CD4-positive, alpha-beta T cell (primary cell): ENCODE measurements at regions not wholly inside any gene's neighbourhood (a gene's known extent, or its start where the extent isn't known, plus 50 kb on each side); places are given as distances from the start of the nearest gene placed in this dataset.

Source experiments
- ATAC-seq: fragments of 200-7000 bp; cut with Tn5 transposase; one replicate; pipeline ENCODE4 v1.10.0; 2022; ENCODE audit warnings: mild to moderate bottlenecking; ENCODE audit not compliant: poor library complexity
- CTCF ChIA-PET: fragments of 350-600 bp; sonication (Branson Sonifier 250); formaldehyde crosslinking; loops from one replicate; lab custom pipeline; 2021; ENCODE audit warnings: antibody characterized with exemption, inconsistent platforms; lab: Charles Lee
- POLR2A ChIA-PET: fragments of 350-600 bp; sonication (Branson Sonifier 250); formaldehyde crosslinking; loops from one replicate; lab custom pipeline; 2021; ENCODE audit warnings: antibody characterized with exemption, inconsistent platforms; lab: Charles Lee
- DNase-seq, 14 experiments: peaks; one replicate each; pipeline ENCODE4 v3.0.0-alpha.2; 2013 to 2020; ENCODE audit warnings: mixed read lengths in 2 of 14
- H3K27ac ChIP-seq, 2 donors: one replicate each; pipeline versions ENCODE4 v1.5.1 to v1.7.0; 2013; ENCODE audit warnings: low read length in 2 of 2, low read depth in 1 of 2, mild to moderate bottlenecking in 1 of 2
- H3K27me3 ChIP-seq, 2 experiments: 1 replicate in 1 of 2; 2 replicates in 1 of 2; pipeline versions ENCODE4 v1.6.1 to v1.7.0; 2013; ENCODE audit warnings: low read length in 2 of 2, control low read depth in 1 of 2, mild to moderate bottlenecking in 1 of 2, moderate library complexity in 1 of 2; ENCODE audit not compliant: insufficient read depth in 2 of 2, control insufficient read depth in 1 of 2
- H3K36me3 ChIP-seq: one replicate; pipeline ENCODE4 v1.6.1; 2013; ENCODE audit warnings: low read length, control low read depth; ENCODE audit not compliant: insufficient read depth
- H3K4me1 ChIP-seq: one replicate; pipeline ENCODE4 v1.6.1; 2013; ENCODE audit warnings: low read length, control low read depth; ENCODE audit not compliant: insufficient read depth
- H3K4me3 ChIP-seq: one replicate; pipeline ENCODE4 v1.5.1; 2013; ENCODE audit warnings: mild to moderate bottlenecking, low read length, moderate library complexity
- H3K9me3 ChIP-seq, 2 experiments: 1 replicate in 1 of 2; 2 replicates in 1 of 2; pipeline versions ENCODE4 v1.6.1 to v1.7.0; 2013; ENCODE audit warnings: low read length in 2 of 2, mild to moderate bottlenecking in 2 of 2, control low read depth in 1 of 2, moderate library complexity in 1 of 2; ENCODE audit not compliant: control insufficient read depth in 1 of 2, insufficient read depth in 1 of 2
- H3K27ac Mint-ChIP-seq: one replicate; pipeline ENCODE4 v1.8.0; 2020; ENCODE audit warnings: mixed read lengths
- H3K27me3 Mint-ChIP-seq: one replicate; pipeline ENCODE4 v1.8.0; 2021; ENCODE audit warnings: mixed read lengths
- H3K36me3 Mint-ChIP-seq: one replicate; pipeline ENCODE4 v1.8.0; 2021; ENCODE audit warnings: low read depth, mixed read lengths
- H3K4me1 Mint-ChIP-seq: one replicate; pipeline ENCODE4 v1.8.0; 2021; ENCODE audit warnings: low read depth, mixed read lengths
- H3K4me3 Mint-ChIP-seq: one replicate; pipeline ENCODE4 v1.8.0; 2020; ENCODE audit warnings: mild to moderate bottlenecking, mixed read lengths
- H3K9me3 Mint-ChIP-seq: one replicate; pipeline ENCODE4 v1.8.0; 2020; ENCODE audit warnings: mixed read lengths
- CTCF ChIP-seq: fragments of 200-600 bp; IDR thresholded peaks from one replicate; pipeline ENCODE4 v1.8.0; 2022; ENCODE audit warnings: antibody characterized with exemption, mild to moderate bottlenecking
- intact Hi-C, 2 experiments: fragments of 100-400 bp; cut with DNase I in 1 of 2; cut with micrococcal nuclease in 1 of 2; formaldehyde crosslinking; loops; one replicate each; pipeline versions ENCODE4 v1.15.1 to v1.9.0; 2023 to 2025; cut with DNase I, micrococcal nuclease

- DNase-seq = no peak
- H3K4me1 Mint-ChIP-seq = no peaks in the 10 kb centered on the region
- Histone ChIP-seq H3K4me3 (no peak overlapping the region), H3K36me3 (no peaks in the 10 kb centered on the region), H3K9me3 (no peaks in the 10 kb centered on the region), H3K27ac (no peak overlapping the region), H3K4me1 (no peaks in the 10 kb centered on the region), H3K27me3 (no peaks in the 10 kb centered on the region)
- H3K27me3 Mint-ChIP-seq = no peaks in the 10 kb centered on the region
- intact Hi-C loops = no loop called here
- H3K36me3 Mint-ChIP-seq = no peaks in the 10 kb centered on the region
- TF ChIP-seq CTCF = no peak
- no peak overlapping the region for H3K27ac Mint-ChIP-seq
- no peaks in the 10 kb centered on the region for H3K9me3 Mint-ChIP-seq
- POLR2A ChIA-PET = no interaction called here
- CTCF ChIA-PET = no interaction called here
- H3K4me3 Mint-ChIP-seq = no peak overlapping the region
- no peak for ATAC-seq
Observed at GRCh38 chr12:41777064-41777790, 367.4 kb downstream of the GXYLT1 start.

- Histone ChIP-seq H3K4me3 (no peak overlapping the region), H3K36me3 (no peaks in the 10 kb centered on the region), H3K27ac (no peak overlapping the region), H3K27me3 (no peaks in the 10 kb centered on the region), H3K4me1 (no peaks in the 10 kb centered on the region), H3K9me3 (no peaks in the 10 kb centered on the region)
- DNase-seq (no peak), ATAC-seq (no peak)
- no peak overlapping the region for H3K4me3 Mint-ChIP-seq
- H3K4me1 Mint-ChIP-seq = no peaks in the 10 kb centered on the region
- H3K9me3 Mint-ChIP-seq = no peaks in the 10 kb centered on the region
- TF ChIP-seq CTCF = no peak
- intact Hi-C loops = no loop called here
- H3K27ac Mint-ChIP-seq = no peak overlapping the region
- H3K36me3 Mint-ChIP-seq = no peaks in the 10 kb centered on the region
- CTCF ChIA-PET = no interaction called here
- H3K27me3 Mint-ChIP-seq = no peaks in the 10 kb centered on the region
- POLR2A ChIA-PET = no interaction called here
Observed at GRCh38 chr12:41772478-41772877, 372.2 kb downstream of the GXYLT1 start.

GRCh38 chr12:41769810-41770209, 374.9 kb downstream of the GXYLT1 start:
- H3K4me3 Mint-ChIP-seq = no peak overlapping the region
- CTCF ChIA-PET = interaction anchor here (0.6 kb wide), 1 partner anchor 57 kb away, joined by 5 read pairs; no protein-coding TSS in a partner anchor
- intact Hi-C loops = no loop called here
- Histone ChIP-seq H3K9me3 (no peaks in the 10 kb centered on the region), H3K36me3 (no peaks in the 10 kb centered on the region), H3K4me3 (no peak overlapping the region), H3K4me1 (no peaks in the 10 kb centered on the region), H3K27me3 (no peaks in the 10 kb centered on the region), H3K27ac (no peak overlapping the region)
- no peaks in the 10 kb centered on the region for H3K36me3 Mint-ChIP-seq
- no peak for DNase-seq
- no peak for TF ChIP-seq CTCF
- H3K4me1 Mint-ChIP-seq = no peaks in the 10 kb centered on the region
- POLR2A ChIA-PET = no interaction called here
- no peaks in the 10 kb centered on the region for H3K27me3 Mint-ChIP-seq
- ATAC-seq = no peak
- no peaks in the 10 kb centered on the region for H3K9me3 Mint-ChIP-seq
- no peak overlapping the region for H3K27ac Mint-ChIP-seq
